OCI-LY3 (cell line): ENCODE measurements at regions not wholly inside any gene's neighbourhood (a gene's known extent, or its start where the extent isn't known, plus 50 kb on each side); places are given as distances from the start of the nearest gene placed in this dataset.

Source experiments
- H2AFZ ChIP-seq: fragments of 200-600, 300-600 bp; shearing (Covaris generic); 2 replicates; pipeline ENCODE4 v1.6.0; 2014; ENCODE audit warnings: antibody characterized with exemption, low read depth, low read length
- H3K27ac ChIP-seq: fragments of 200-600, 300-600 bp; sonication (generic); 2 replicates; pipeline ENCODE4 v1.5.1; 2014; ENCODE audit warnings: mild to moderate bottlenecking, low read length, moderate library complexity, mixed read lengths
- H3K27me3 ChIP-seq: fragments of 200-600, 300-600 bp; sonication (generic); 2 replicates; pipeline ENCODE4 v1.6.1; 2014; ENCODE audit warnings: low read depth, low read length, mixed read lengths
- H3K36me3 ChIP-seq: fragments of 200-600, 300-600 bp; sonication (generic); replicated peaks from 2 replicates; pipeline ENCODE3; 2014; ENCODE audit warnings: low read depth, low read length, mixed read lengths
- H3K4me1 ChIP-seq: fragments of 300-600, 200-600 bp; sonication (generic); 2 replicates; pipeline ENCODE4 v1.6.1; 2014; ENCODE audit warnings: low read length, mixed read lengths
- H3K4me2 ChIP-seq: fragments of 200-600, 300-600 bp; sonication (generic); 2 replicates; pipeline ENCODE4 v1.6.1; 2014; ENCODE audit warnings: low read length, mixed read lengths
- H3K4me3 ChIP-seq: fragments of 300-600, 200-600 bp; sonication (generic); 2 replicates; pipeline ENCODE4 v1.5.1; 2014; ENCODE audit warnings: antibody characterized with exemption, mild to moderate bottlenecking, low read length, moderate library complexity
- H3K79me2 ChIP-seq: fragments of 300-600, 200-600 bp; shearing (Covaris generic); 2 replicates; pipeline ENCODE4 v1.6.1; 2014; ENCODE audit warnings: mild to moderate bottlenecking, low read length, mixed read lengths
- H3K9ac ChIP-seq: fragments of 300-600, 200-600 bp; shearing (Covaris generic); 2 replicates; pipeline ENCODE4 v1.6.0; 2014; ENCODE audit warnings: mild to moderate bottlenecking, low read length, moderate library complexity
- H3K9me3 ChIP-seq: fragments of 200-600, 300-600 bp; shearing (Covaris generic); 2 replicates; pipeline ENCODE4 v1.6.1; 2014; ENCODE audit warnings: low read length, mixed read lengths; ENCODE audit not compliant: insufficient read depth
- H4K20me1 ChIP-seq: fragments of 200-600, 300-600 bp; sonication (generic); 2 replicates; pipeline ENCODE4 v1.6.1; 2016; ENCODE audit warnings: low read length, mixed read lengths; ENCODE audit not compliant: insufficient read depth
- CTCF ChIP-seq: fragments of 200-600, 300-600 bp; sonication (generic); IDR thresholded peaks from 2 replicates; pipeline ENCODE4 v1.5.1; 2014; ENCODE audit warnings: antibody characterized with exemption, low read length, low read depth
- EZH2phosphoT487 ChIP-seq: fragments of 200-600 bp; shearing (Covaris generic); IDR thresholded peaks from 2 replicates; pipeline ENCODE4 v1.6.1; 2018; ENCODE audit warnings: antibody characterized with exemption, mixed run types, low read depth

- Histone ChIP-seq H3K36me3 (no peaks in the 10 kb centered on the region), H3K4me3 (no peak overlapping the region)
Observed at GRCh38 chr5:162242416-162242815, 174.8 kb downstream of the GABRG2 start.

GRCh38 chr5:162243651-162244050 lies 176.1 kb downstream of the GABRG2 start:
- Histone ChIP-seq H3K79me2 (no peaks in the 10 kb centered on the region), H3K27me3 (no peaks in the 10 kb centered on the region), H3K9me3 (no peaks in the 10 kb centered on the region), H3K4me2 (no peak overlapping the region), H3K4me1 (no peaks in the 10 kb centered on the region), H3K9ac (no peak overlapping the region), H3K4me3 (no peak overlapping the region), H2AFZ (no peak overlapping the region), H3K36me3 (no peaks in the 10 kb centered on the region), H4K20me1 (no peaks in the 10 kb centered on the region), H3K27ac (no peak overlapping the region)
- TF ChIP-seq EZH2phosphoT487, result no peak
- TF ChIP-seq CTCF, result no peak

More at GRCh38 chr5:162242416-162242815, 174.8 kb downstream of the GABRG2 start:
- Histone ChIP-seq H3K4me1 (no peaks in the 10 kb centered on the region), H3K4me2 (no peak overlapping the region), H3K27ac (no peak overlapping the region), H4K20me1 (no peaks in the 10 kb centered on the region), H2AFZ (no peak overlapping the region), H3K79me2 (no peaks in the 10 kb centered on the region), H3K9ac (no peak overlapping the region), H3K27me3 (no peaks in the 10 kb centered on the region), H3K9me3 (no peaks in the 10 kb centered on the region)
- TF ChIP-seq EZH2phosphoT487 (no peak), CTCF (no peak)

GRCh38 chr5:162248107-162248713 lies 180.6 kb downstream of the GABRG2 start:
- H3K4me2 ChIP-seq, result no peak overlapping the region
- no peaks in the 10 kb centered on the region for H3K27me3 ChIP-seq
- no peaks in the 10 kb centered on the region for H3K36me3 ChIP-seq
- no peaks in the 10 kb centered on the region for H3K9me3 ChIP-seq
- no peak overlapping the region for H2AFZ ChIP-seq
- H3K79me2 ChIP-seq, result no peaks in the 10 kb centered on the region
- H3K27ac ChIP-seq, result no peak overlapping the region
- no peak overlapping the region for H3K9ac ChIP-seq
- H4K20me1 ChIP-seq, result no peaks in the 10 kb centered on the region
- H3K4me1 ChIP-seq, result no peaks in the 10 kb centered on the region
- TF ChIP-seq CTCF (peak; percentile 32), EZH2phosphoT487 (no peak)
- no peak overlapping the region for H3K4me3 ChIP-seq

- TF ChIP-seq EZH2phosphoT487 (no peak), CTCF (no peak)
- H3K79me2 ChIP-seq, result no peaks in the 10 kb centered on the region
- no peaks in the 10 kb centered on the region for H4K20me1 ChIP-seq
- H3K27me3 ChIP-seq, result no peaks in the 10 kb centered on the region
- no peaks in the 10 kb centered on the region for H3K9me3 ChIP-seq
- no peak overlapping the region for H3K27ac ChIP-seq
- H3K9ac ChIP-seq, result no peak overlapping the region
- no peaks in the 10 kb centered on the region for H3K4me1 ChIP-seq
- H3K4me2 ChIP-seq, result no peak overlapping the region
- H2AFZ ChIP-seq, result no peak overlapping the region
- H3K4me3 ChIP-seq, result no peak overlapping the region
- H3K36me3 ChIP-seq, result no peaks in the 10 kb centered on the region
Observed at GRCh38 chr5:162256711-162257110, 189.1 kb downstream of the GABRG2 start.
